HEK293 (cell line): ENCODE measurements at regions not wholly inside any gene's neighbourhood (a gene's known extent, or its start where the extent isn't known, plus 50 kb on each side); places are given as distances from the start of the nearest gene placed in this dataset.

Experiments used
- ZEB2 ChIP-seq: fragments of 450-650 bp; formaldehyde crosslinking; IDR thresholded peaks from 2 replicates; pipeline ENCODE4 v1.5.1; 2016; ENCODE audit warnings: missing biosample characterization, missing genetic modification characterization
- ZNF121 ChIP-seq: fragments of 450-650 bp; formaldehyde crosslinking; IDR thresholded peaks from 2 replicates; pipeline ENCODE4 v1.5.1; 2016; ENCODE audit warnings: missing biosample characterization, missing genetic modification characterization
- ZNF280D ChIP-seq: fragments of 450-650 bp; formaldehyde crosslinking; IDR thresholded peaks from 2 replicates; pipeline ENCODE4 v1.5.1; 2016; ENCODE audit warnings: missing biosample characterization, missing genetic modification characterization

- TF ChIP-seq ZNF280D (no peak), ZEB2 (tag by site-specific recombination) (no peak), ZNF121 (tag by site-specific recombination) (no peak)
Observed at GRCh38 chr1:181972256-181972655, 89.3 kb downstream of the ZNF648 start.
